Mesenchymal stem cell (in vitro differentiated cells and primary cell): ENCODE measurements at regions not wholly inside any gene's neighbourhood (a gene's known extent, or its start where the extent isn't known, plus 50 kb on each side); places are given as distances from the start of the nearest gene placed in this dataset.
"Not testable (repeated sequence)": the region's sequence is repeated elsewhere in the genome, so short reads cannot be mapped to it uniquely, and the experiment has no call there.

ENCODE experiments used
- DNase-seq: peaks from one replicate; pipeline ENCODE4 v3.0.0-alpha.2; 2013
- H2AFZ ChIP-seq: one replicate; pipeline ENCODE4 v1.6.1; 2013; ENCODE audit warnings: low read depth, mild to moderate bottlenecking, control low read depth, inconsistent platforms, low read length, moderate library complexity
- H2AK5ac ChIP-seq: 2 replicates; pipeline ENCODE4 v1.6.1; 2013; ENCODE audit warnings: low read length, moderate library complexity, mild to moderate bottlenecking, inconsistent platforms; ENCODE audit not compliant: severe bottlenecking
- H2BK120ac ChIP-seq: one replicate; pipeline ENCODE4 v1.6.1; 2013; ENCODE audit warnings: low read depth, mild to moderate bottlenecking, inconsistent platforms, low read length, moderate library complexity
- H2BK12ac ChIP-seq, 2 experiments: one replicate each; pipeline ENCODE4 v1.6.1; 2013; ENCODE audit warnings: inconsistent platforms in 2 of 2, low read length in 2 of 2, mild to moderate bottlenecking in 2 of 2, moderate library complexity in 2 of 2, control low read depth in 1 of 2
- H2BK15ac ChIP-seq: one replicate; pipeline ENCODE4 v1.6.1; 2013; ENCODE audit warnings: mild to moderate bottlenecking, low read depth, inconsistent platforms; ENCODE audit not compliant: poor library complexity, severe bottlenecking
- H2BK5ac ChIP-seq: 2 replicates; pipeline ENCODE4 v1.6.1; 2013; ENCODE audit warnings: low read depth, mild to moderate bottlenecking, low read length, control low read depth, inconsistent platforms; ENCODE audit not compliant: poor library complexity, severe bottlenecking
- H3K14ac ChIP-seq, 2 experiments: one replicate each; pipeline ENCODE4 v1.6.1; 2013; ENCODE audit warnings: inconsistent platforms in 2 of 2, low read length in 2 of 2, control low read depth in 1 of 2, mild to moderate bottlenecking in 1 of 2, moderate library complexity in 1 of 2
- H3K18ac ChIP-seq, 2 experiments: one replicate each; pipeline ENCODE4 v1.6.1; 2013; ENCODE audit warnings: inconsistent platforms in 2 of 2, low read length in 2 of 2, control low read depth in 1 of 2, low read depth in 1 of 2, mild to moderate bottlenecking in 1 of 2
- H3K23ac ChIP-seq, 2 experiments: one replicate each; pipeline ENCODE4 v1.6.1; 2013; ENCODE audit warnings: inconsistent platforms in 2 of 2, low read length in 2 of 2, mild to moderate bottlenecking in 2 of 2, moderate library complexity in 2 of 2, control low read depth in 1 of 2
- H3K27ac ChIP-seq: 2 replicates; pipeline ENCODE4 v1.5.1; 2013; ENCODE audit warnings: mild to moderate bottlenecking, moderate library complexity, low read length, control low read depth, inconsistent platforms; ENCODE audit not compliant: poor library complexity, severe bottlenecking
- H3K27me3 ChIP-seq, 2 experiments: 2 replicates each; pipeline versions ENCODE4 v1.6.1 to v1.7.0; 2013; ENCODE audit warnings: low read length in 2 of 2, mild to moderate bottlenecking in 2 of 2, moderate library complexity in 2 of 2, control low read depth in 1 of 2, inconsistent platforms in 1 of 2; ENCODE audit not compliant: control insufficient read depth in 1 of 2, insufficient read depth in 1 of 2
- H3K36me3 ChIP-seq, 2 experiments: 2 replicates each; pipeline versions ENCODE4 v1.6.1 to v1.7.0; 2013; ENCODE audit warnings: low read length in 2 of 2, control low read depth in 1 of 2, inconsistent platforms in 1 of 2, low read depth in 1 of 2, mild to moderate bottlenecking in 1 of 2; ENCODE audit not compliant: insufficient read depth in 2 of 2, control insufficient read depth in 1 of 2
- H3K4ac ChIP-seq, 2 experiments: one replicate each; pipeline ENCODE4 v1.6.1; 2013; ENCODE audit warnings: inconsistent platforms in 2 of 2, low read length in 2 of 2, mild to moderate bottlenecking in 2 of 2, moderate library complexity in 2 of 2, control low read depth in 1 of 2, low read depth in 1 of 2
- H3K4me1 ChIP-seq: 2 replicates; pipeline ENCODE4 v1.6.1; 2013; ENCODE audit warnings: low read depth, low read length, control low read depth; ENCODE audit not compliant: control insufficient read depth, insufficient read depth
- H3K4me2 ChIP-seq: 2 replicates; pipeline ENCODE4 v1.6.1; 2013; ENCODE audit warnings: low read length, mild to moderate bottlenecking, inconsistent platforms; ENCODE audit not compliant: poor library complexity, severe bottlenecking
- H3K4me3 ChIP-seq, 2 experiments: 2 replicates each; pipeline versions ENCODE4 v1.5.1 to v1.7.0; 2013; ENCODE audit warnings: low read length in 2 of 2, mild to moderate bottlenecking in 2 of 2, control low read depth in 1 of 2, low read depth in 1 of 2; ENCODE audit not compliant: insufficient read depth in 1 of 2
- H3K79me1 ChIP-seq: replicated peaks from 2 replicates; pipeline ENCODE4 v1.6.1; 2013; ENCODE audit warnings: mild to moderate bottlenecking, control low read depth, low read length, inconsistent platforms; ENCODE audit not compliant: poor library complexity, severe bottlenecking
- H3K9ac ChIP-seq: 2 replicates; pipeline ENCODE4 v1.7.0; 2013; ENCODE audit warnings: mild to moderate bottlenecking, low read length, moderate library complexity
- H3K9me3 ChIP-seq: 2 replicates; pipeline ENCODE4 v1.7.0; 2013; ENCODE audit warnings: mild to moderate bottlenecking, low read length; ENCODE audit not compliant: control insufficient read depth
- H4K8ac ChIP-seq: one replicate; pipeline ENCODE4 v1.6.1; 2013; ENCODE audit warnings: inconsistent platforms, mild to moderate bottlenecking, low read length, moderate library complexity
- H4K91ac ChIP-seq: one replicate; pipeline ENCODE4 v1.6.1; 2013; ENCODE audit warnings: mild to moderate bottlenecking, low read length, inconsistent platforms
- WGBS: methylation state at CpG from one replicate; pipeline ENCODE4 v1.1.7; 2013; ENCODE audit warnings: mixed read lengths; 5-methylcytosine and 5-hydroxymethylcytosine counted together

GRCh38 chr15:20380199-20380598 is 161.4 kb downstream of the GOLGA6L6 start:
- not testable (repeated sequence) for H3K4me3 ChIP-seq, H2BK5ac ChIP-seq, H3K36me3 ChIP-seq, DNase-seq, H3K18ac ChIP-seq, H3K27me3 ChIP-seq, H2AFZ ChIP-seq, H3K9me3 ChIP-seq, H2AK5ac ChIP-seq, H3K9ac ChIP-seq, H3K4ac ChIP-seq, H4K91ac ChIP-seq, H3K4me2 ChIP-seq, H3K23ac ChIP-seq, H3K14ac ChIP-seq, H4K8ac ChIP-seq, H3K4me1 ChIP-seq, H3K79me1 ChIP-seq, H2BK15ac ChIP-seq, H2BK12ac ChIP-seq, H2BK120ac ChIP-seq, H3K27ac ChIP-seq
- WGBS = no CpG with 5 or more reads among the region's 5 CpGs

- H2AFZ ChIP-seq = no peak overlapping the region
- no peaks in the 10 kb centered on the region for H3K79me1 ChIP-seq
- H3K4me1 ChIP-seq = no peaks in the 10 kb centered on the region
- no peak for DNase-seq
- no peak overlapping the region for H2BK5ac ChIP-seq
- no peak overlapping the region for H3K27ac ChIP-seq
- no peak overlapping the region for H2BK120ac ChIP-seq
- no peak overlapping the region for H3K18ac ChIP-seq
- no peak overlapping the region for H4K8ac ChIP-seq
- no peak overlapping the region for H3K14ac ChIP-seq
- H3K36me3 ChIP-seq = no peaks in the 10 kb centered on the region
- H3K4me3 ChIP-seq = no peak overlapping the region
- no peak overlapping the region for H4K91ac ChIP-seq
- WGBS = 93% methylated on average over 5 of the region's 5 CpGs
- H2AK5ac ChIP-seq = no peak overlapping the region
- no peak overlapping the region for H2BK12ac ChIP-seq
- H3K4me2 ChIP-seq = no peak overlapping the region
- H3K4ac ChIP-seq = no peak overlapping the region
- H3K9me3 ChIP-seq = no peaks in the 10 kb centered on the region
- H3K23ac ChIP-seq = no peak overlapping the region
- no peaks in the 10 kb centered on the region for H3K27me3 ChIP-seq
- H2BK15ac ChIP-seq = no peak overlapping the region
- H3K9ac ChIP-seq = no peak overlapping the region
Measured at GRCh38 chr15:20376872-20377271, 164.7 kb downstream of the GOLGA6L6 start.

GRCh38 chr15:20372416-20372815 is 169.2 kb downstream of the GOLGA6L6 start:
- not testable (repeated sequence) for H3K4me3 ChIP-seq, H2BK12ac ChIP-seq, H2BK15ac ChIP-seq, H2BK5ac ChIP-seq, H3K27ac ChIP-seq, H3K14ac ChIP-seq, H3K36me3 ChIP-seq, H3K27me3 ChIP-seq, H4K91ac ChIP-seq, H3K79me1 ChIP-seq, H3K4me2 ChIP-seq, H2AFZ ChIP-seq, DNase-seq, H3K18ac ChIP-seq, H4K8ac ChIP-seq, H2BK120ac ChIP-seq, H3K4ac ChIP-seq, H3K4me1 ChIP-seq, H3K9ac ChIP-seq, H3K9me3 ChIP-seq, H2AK5ac ChIP-seq, H3K23ac ChIP-seq

GRCh38 chr15:20369500-20369899 is 172.1 kb downstream of the GOLGA6L6 start:
- Histone ChIP-seq H3K18ac (no peak overlapping the region), H2BK12ac (no peak overlapping the region), H3K9ac (no peak overlapping the region), H3K14ac (no peak overlapping the region), H3K4me2 (no peak overlapping the region), H3K4ac (no peak overlapping the region), H3K4me1 (no peaks in the 10 kb centered on the region), H2AK5ac (no peak overlapping the region), H2BK120ac (no peak overlapping the region), H3K79me1 (no peaks in the 10 kb centered on the region), H3K27ac (no peak overlapping the region), H3K23ac (no peak overlapping the region), H3K4me3 (no peak overlapping the region), H2AFZ (no peak overlapping the region), H3K9me3 (no peaks in the 10 kb centered on the region), H2BK5ac (no peak overlapping the region), H4K8ac (no peak overlapping the region), H3K27me3 (no peaks in the 10 kb centered on the region), H3K36me3 (no peaks in the 10 kb centered on the region), H2BK15ac (no peak overlapping the region), H4K91ac (no peak overlapping the region)
- no peak for DNase-seq
- 73% methylated on average over 3 of the region's 3 CpGs for WGBS
